ENCODE measurements at regions not wholly inside any gene's neighbourhood (a gene's known extent, or its start where the extent isn't known, plus 50 kb on each side); places are given as distances from the start of the nearest gene placed in this dataset.
"Not testable (repeated sequence)": the region's sequence is repeated elsewhere in the genome, so short reads cannot be mapped to it uniquely, and the experiment has no call there.

- no peak for DNase-seq (ENCODE audit: low read depth)
These were observed 261.6 kb upstream of the ZNF804A start for GRCh38 chr2:184336688-184337087.

DNA sequence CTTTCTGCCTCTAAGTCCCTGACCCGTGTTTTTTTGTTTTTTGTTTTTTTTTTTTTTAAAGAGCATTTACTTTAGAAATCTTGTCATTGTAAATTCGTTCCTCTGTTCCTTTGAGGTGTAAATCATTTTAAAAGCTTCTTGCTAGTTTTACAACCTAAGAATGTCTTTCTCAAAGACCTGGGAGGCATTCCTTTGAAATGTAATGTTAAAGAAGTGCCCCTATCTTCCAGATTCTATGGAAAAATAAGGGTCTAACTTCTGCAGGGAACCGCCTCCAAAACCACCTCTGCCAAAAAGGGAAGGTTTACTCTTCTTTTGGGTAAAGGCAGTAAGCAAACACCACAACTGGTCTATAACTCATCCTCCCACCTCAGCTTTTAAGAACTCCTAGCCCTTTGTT is 259.6 kb upstream of the ZNF804A start:
- no peak for DNase-seq (ENCODE audit: low read depth)

- no peak for DNase-seq (ENCODE audit: low read depth)
These were observed 258.4 kb upstream of the ZNF804A start for GRCh38 chr2:184339966-184340365.

DNA sequence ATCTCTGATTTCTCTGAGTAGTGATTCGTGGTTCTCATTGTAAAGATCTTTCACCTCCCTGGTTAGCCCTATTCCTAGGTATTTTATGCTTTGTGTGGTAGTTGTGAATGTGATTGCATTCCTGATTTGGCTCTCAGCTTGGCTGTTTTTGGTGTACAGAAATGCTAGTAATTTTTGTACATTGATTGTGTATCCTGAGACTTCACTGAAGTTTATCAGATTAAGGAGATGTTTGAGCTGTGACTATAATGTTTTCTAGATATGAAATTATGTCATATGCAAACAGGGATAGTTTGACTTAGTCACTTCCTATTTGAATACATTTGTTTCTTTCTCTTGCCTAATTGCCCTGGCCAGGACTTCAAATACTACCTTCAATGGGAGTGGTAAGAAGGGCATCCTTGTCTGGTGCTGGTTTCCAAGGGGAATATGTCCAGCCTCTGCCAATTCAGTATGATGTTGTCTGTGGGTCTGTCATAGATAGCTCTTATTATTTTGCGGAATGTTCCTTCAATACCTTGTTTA is 251.9 kb upstream of the ZNF804A start:
- no peak for DNase-seq (ENCODE audit: low read depth)

DNA sequence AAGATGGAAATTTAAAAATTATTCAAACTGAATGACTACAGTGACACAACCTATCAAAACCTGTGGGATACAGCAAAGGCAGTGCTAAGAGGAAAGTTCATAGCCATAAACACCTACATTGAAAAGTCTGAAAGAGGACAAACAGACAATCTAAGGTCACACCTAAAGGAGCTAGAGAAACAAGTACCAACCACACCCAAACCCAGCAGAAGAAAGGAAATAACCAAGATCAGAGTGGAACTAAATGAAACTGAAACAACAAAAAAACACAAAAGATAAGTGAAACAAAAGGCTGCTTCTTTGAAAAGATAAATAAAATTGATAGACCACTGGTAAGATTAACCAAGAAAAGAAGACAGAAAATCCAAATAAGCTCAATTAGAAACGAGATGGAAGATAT is 247.2 kb upstream of the ZNF804A start:
- DNase-seq (ENCODE audit: low read depth): no peak

DNA sequence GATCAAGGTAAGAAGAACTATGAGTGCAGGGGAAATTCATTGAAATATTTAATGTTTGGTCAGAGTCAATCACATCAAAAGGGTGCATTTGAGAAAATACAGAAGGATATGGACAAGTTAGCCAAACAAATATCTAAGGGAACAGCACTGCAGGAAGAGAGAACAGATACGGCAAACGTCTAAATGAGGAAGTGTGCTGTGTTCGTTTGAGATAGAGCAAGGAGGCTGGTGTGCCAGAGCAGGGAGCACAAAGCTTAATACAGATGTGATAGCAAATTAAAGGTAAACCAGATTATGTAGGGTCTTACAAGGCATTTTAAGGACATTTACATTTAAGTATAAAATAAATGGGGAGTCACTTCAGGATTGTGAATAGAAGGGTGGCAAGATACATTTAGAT is 241.3 kb upstream of the ZNF804A start:
- DNase-seq (ENCODE audit: low read depth): no peak

DNA sequence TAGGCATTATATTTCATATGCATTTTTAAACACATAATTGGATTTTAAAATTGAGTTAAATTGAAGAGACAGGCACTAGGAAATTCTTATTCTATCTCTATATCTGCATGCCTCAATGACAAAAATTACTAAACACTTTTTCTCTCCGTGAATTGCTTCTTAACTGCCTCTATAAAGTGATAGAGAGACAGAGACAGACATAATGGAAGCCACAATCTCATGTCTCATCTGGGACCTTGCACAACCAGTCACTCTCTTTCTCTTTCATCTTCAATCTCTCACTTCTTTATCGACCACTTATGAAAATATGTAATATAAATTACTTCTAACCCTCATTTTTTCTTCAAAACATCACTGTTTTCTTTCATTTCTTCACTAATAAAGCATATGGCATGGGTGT is 238.9 kb upstream of the ZNF804A start:
- DNase-seq (ENCODE audit: low read depth): no peak

DNA sequence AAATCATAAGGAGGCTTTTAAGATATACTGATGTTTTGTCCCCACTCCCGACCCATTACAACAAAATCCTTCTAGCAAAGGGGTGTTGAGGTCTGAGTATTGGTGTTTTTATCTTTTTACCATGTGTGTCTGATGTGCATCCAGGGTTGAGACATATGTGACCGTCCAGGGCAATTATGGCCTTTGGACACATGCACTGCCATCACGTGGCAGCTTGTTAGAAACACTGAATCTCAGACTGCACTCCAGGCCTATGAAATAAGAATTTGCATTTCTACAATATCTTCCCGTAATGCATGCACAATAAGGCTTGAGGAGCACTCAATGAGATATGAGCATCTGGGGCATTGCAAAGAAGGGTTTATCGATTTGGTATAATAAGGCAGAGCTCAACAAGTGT is 235.1 kb upstream of the ZNF804A start:
- DNase-seq (ENCODE audit: low read depth): no peak

DNA sequence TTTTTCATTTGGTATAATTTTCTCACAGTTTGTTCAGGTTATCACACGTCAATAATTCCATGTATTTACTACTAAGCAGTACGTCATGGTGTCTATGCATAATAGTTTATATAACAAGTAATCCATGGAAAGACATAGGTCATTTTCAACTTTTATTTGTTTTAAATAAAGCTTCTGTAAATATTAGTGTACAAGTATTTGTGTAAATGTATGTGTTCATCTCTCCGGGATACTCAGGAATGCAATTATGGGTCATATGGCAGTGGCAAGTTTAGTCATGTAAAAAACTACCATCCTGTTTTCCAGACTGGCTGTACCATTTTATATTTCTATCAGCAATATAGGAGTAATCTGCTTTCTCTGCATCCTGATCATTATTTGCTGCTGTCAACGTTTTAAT is 231.1 kb upstream of the ZNF804A start:
- no peak for DNase-seq (ENCODE audit: low read depth)

DNA sequence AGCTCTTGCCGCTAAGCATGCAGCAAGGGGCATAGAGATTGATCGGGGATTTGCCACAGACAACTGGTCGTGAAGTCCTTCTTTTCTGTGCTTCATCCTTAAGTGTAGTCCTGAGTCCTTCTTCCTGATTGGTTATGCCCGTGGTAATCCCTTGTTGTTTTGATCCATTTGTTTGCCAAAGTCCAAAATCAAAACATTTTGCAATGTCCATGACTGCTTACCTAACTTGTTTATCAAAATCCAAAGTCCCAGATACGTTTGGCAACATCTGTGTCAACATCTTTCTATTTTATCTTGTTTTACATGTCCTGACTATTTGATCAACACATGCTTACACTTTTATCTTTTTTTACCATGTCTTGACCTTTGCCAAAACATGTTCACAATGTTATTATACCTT is 229.0 kb upstream of the ZNF804A start:
- no peak for DNase-seq (ENCODE audit: low read depth)

DNA sequence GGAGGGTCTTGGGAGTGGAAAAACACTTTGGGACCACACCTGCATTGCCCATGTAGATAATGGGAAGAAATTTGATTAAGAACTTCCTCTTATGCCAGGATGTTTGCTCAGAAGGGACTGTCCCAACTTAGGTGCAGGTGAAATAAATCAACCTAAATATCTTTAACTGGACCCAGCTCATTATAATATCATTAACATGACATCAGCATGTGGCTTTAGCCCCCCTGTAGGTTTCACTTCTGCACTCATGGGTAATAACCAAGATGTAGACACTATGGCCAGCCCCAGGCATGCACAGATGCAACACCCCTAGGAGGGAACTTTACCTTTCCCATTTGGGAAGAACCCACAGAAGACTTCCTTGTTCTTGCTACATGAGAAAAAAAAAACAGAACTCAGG is 227.4 kb upstream of the ZNF804A start:
- DNase-seq (ENCODE audit: low read depth): no peak

GRCh38 chr2:184371641-184372040 is 226.7 kb upstream of the ZNF804A start:
- DNase-seq (ENCODE audit: low read depth): no peak

DNA sequence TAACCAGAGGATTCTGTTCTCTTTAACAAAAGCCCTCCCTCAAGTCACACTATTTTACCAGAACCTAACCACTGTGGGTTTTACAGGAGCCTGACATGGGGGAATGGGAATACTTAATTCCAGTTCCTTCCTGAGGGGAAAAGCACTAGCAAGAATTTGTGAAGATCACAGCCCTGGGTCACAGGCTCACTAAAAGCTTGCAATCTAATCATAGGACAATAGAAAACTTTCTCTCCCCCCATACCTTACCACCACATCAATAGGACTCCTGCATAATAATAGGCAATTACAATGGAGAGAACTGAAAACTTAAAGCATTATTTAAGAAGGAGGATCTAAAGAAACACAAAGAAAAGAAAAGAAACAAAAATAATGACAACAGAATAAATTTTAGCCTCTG is 225.8 kb upstream of the ZNF804A start:
- no peak for DNase-seq (ENCODE audit: low read depth)

DNA sequence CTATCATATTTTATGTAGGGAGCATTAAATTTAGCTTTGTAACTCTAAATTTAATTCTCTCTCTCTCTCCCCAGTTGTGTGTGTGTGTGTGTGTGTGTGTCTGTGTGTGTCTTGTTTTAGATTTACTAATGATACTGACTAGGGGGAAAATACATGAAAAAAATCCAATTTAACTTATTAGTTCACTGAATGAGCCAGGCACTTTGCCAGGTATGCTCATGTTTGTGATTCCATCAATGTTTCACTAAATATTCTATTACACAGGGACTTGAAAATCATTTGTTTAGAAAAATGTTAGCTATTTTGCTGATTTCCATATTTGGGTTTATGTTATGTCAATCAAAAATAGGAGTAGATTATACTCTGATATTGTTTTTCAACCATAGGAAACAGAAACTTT is 203.7 kb upstream of the ZNF804A start:
- DNase-seq (ENCODE audit: low read depth): no peak

DNA sequence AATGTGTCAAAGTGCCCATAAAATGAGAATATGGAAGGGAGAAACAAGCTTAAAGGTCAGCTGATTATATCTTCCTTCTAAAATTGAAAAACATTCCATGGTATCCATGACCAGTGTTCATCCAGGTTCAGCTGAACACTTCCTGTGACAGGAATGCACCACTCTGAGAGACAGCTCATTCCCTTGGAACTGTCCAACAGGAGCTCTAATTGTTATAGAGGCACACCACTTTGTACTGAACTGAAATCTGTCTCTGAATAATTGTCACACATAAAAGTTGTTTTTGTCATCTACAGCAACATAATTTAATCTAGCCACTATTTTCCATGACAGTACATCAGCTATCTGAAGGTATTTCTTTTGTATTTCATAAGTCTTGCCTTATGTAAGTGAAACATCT is 195.9 kb upstream of the ZNF804A start:
- DNase-seq (ENCODE audit: low read depth): no peak

GRCh38 chr2:184407041-184407630 is 191.2 kb upstream of the ZNF804A start:
- not testable (repeated sequence) for DNase-seq (ENCODE audit: low read depth)

GRCh38 chr2:184410160-184410559 is 188.2 kb upstream of the ZNF804A start:
- no peak for DNase-seq (ENCODE audit: low read depth)

- DNase-seq (ENCODE audit: low read depth): no peak
These were observed 185.1 kb upstream of the ZNF804A start for GRCh38 chr2:184413221-184413620.

- no peak for DNase-seq (ENCODE audit: low read depth)
These were observed 184.6 kb upstream of the ZNF804A start for GRCh38 chr2:184413671-184414229.

DNA sequence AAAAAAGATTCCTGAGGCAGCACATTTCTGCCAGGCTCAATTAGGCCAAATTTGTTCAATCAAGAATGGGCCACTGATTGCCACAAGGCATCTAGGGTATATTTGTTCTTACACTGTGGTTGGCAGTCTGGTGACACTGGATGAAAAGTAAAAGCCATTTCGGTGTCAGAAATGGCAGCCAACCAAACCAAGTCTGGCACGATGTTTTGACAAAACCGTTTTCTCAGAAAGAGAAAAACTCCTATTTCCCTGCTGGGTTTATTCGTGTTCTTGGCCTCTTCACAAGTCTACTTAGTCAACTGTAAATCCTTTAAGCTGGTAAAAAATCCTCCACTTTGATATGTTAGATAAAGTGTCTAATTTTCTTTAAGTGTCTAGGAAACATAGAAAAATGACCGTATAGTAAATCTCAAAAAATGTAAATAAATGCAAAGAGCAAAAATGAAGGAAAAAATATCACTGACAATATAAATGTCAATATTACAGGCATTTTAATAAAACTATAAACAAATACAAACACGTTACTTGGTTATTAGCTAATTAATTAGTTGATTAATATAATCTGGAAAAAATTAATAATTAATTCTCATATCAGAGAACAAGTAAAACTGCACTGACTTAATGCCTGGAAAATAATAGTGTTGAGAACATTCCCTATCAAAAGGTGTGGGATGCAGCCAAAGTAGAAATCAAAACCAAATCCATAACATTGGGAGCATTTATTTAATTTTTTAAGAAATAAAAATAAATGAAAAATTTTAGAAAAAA is 182.0 kb upstream of the ZNF804A start:
- no peak for DNase-seq (ENCODE audit: low read depth)

- DNase-seq (ENCODE audit: low read depth): no peak
These were observed 178.6 kb upstream of the ZNF804A start for GRCh38 chr2:184419744-184420143.

- DNase-seq (ENCODE audit: low read depth): not testable (repeated sequence)
These were observed 176.9 kb upstream of the ZNF804A start for GRCh38 chr2:184421456-184421855.

GRCh38 chr2:184425083-184425482 is 173.2 kb upstream of the ZNF804A start:
- DNase-seq (ENCODE audit: low read depth): no peak

Measured in Daoy (cell line).